Middle frontal gyrus (tissue), 1 donor: ENCODE measurements at regions not wholly inside any gene's neighbourhood (a gene's known extent, or its start where the extent isn't known, plus 50 kb on each side); places are given as distances from the start of the nearest gene placed in this dataset.

Experiments used
- DNase-seq: peaks from one replicate; pipeline ENCODE4 v3.0.0-alpha.2; 2015; ENCODE audit warnings: low spot score; ENCODE audit errors: extremely low spot score

GRCh38 chr22:27488456-27489177 is 312.9 kb downstream of the MN1 start:
- DNase-seq, result no peak

DNA sequence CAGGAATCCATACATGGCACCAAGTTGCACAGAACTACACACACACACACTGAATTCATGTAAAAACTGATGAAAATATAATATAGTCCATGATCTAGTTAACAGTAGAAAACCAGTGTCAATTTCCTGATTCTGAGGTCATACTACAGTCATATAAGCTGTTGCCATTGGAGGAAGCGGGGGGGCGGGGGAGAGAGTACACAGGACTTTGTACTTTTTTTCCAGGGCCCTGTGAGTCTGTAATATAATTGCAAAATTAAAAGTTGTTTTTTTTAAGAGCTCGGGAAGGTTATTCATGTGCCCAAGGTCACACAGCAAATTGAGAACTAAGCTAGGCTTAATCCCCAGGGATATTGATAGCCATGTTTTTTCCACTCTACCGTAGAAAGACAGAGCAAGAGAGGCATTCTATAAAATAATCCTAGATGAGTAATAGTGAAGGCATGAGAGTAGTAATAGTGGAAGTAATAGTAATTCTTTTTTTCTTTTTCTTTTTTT is 312.3 kb downstream of the MN1 start:
- DNase-seq, result no peak

- no peak for DNase-seq
These were observed 311.5 kb downstream of the MN1 start for GRCh38 chr22:27490080-27490479.

DNA sequence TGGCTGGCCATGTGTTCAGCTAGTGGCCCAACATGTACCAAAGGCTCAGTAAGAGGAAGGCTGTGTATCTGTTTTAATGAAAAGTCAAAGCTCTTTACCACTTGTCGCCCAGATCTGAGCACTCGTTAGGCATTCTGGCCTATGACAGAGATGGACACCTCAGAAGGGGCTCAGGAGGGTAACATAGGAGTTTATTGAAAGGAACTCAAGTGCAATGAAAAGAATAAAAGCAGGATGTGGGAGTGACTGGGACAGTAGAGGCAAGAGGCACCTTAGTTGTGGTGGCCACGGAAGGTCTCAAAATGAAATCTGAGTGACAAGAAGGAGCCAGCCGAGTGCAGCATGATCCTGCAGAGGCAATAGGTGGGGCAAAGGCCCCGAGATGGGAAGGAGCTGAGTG is 309.7 kb downstream of the MN1 start:
- DNase-seq, result no peak

DNA sequence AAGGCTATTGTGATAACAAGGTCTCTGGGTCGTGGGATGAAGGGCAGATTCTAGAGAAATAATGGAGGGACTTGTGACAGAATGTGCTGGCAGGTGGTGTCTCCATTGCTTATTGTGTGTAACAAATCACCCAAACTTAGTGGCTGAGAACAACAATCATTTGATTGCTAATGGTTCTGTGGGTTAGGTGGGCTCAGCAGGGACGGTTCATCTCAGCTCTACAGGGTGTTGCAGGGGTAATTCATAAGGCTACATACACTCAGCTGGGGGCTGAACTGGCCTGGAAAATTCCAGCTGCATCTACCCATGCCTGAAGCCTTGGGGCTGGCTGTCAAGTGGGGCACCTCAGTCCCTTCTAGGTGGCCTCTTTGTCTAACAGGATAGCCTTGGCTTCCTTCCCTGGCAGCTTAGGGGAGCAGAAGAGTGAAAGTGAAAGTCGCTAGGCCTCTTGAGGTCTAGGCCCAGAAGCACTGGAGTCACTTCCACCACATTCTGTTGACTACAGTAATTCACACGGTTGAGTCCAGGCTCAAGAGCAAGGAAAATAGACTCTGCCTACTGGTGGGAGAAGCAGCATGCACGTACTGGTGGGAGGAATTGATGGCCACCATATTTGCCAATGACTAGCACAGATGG is 308.9 kb downstream of the MN1 start:
- DNase-seq, result no peak

DNA sequence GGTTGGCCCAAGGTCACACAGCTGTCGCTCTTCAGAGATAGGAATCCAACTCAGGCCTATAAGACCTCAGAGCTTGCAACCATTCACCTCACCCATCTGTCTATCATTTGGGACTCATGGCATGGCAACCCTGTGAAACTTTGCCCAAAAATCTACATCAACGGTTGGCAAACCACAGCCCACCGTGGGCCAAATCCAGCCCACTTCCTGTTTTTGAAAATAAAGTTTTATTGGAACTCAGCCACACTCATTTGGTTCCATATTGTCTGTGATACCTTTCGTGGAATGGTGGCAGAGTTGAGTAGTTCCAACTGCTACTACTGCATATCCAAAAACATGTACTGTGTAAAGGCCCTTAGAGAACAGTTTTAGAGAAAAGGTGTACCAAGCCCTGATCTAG is 307.8 kb downstream of the MN1 start:
- DNase-seq, result no peak

DNA sequence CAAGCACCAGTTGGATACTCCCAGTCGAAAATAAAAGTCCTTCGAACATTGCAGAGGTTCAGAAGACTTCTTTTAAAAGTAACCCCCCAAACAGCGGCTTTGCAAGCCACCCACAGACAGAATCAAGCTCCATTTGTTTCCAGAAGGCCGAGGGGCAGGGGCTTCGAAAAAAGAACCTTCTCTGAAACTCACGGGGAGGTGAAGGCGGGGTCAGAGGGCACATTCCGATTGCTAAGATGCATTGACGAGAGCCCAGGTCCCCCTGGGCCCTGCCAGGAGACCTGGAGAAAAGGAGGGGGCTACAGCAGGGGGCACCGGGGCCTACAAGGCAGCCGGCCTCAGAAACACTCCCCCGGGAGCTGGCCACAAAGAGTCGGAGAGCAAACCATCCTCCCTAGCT is 306.8 kb downstream of the MN1 start:
- no peak for DNase-seq

- no peak for DNase-seq
These were observed 306.2 kb downstream of the MN1 start for GRCh38 chr22:27495325-27495724.

- DNase-seq, result no peak
These were observed 302.4 kb downstream of the MN1 start for GRCh38 chr22:27499121-27499520.

GRCh38 chr22:27501191-27501936 is 300.2 kb downstream of the MN1 start:
- no peak for DNase-seq

GRCh38 chr22:27502327-27502726 is 299.2 kb downstream of the MN1 start:
- DNase-seq, result no peak

GRCh38 chr22:27504360-27505253 is 296.9 kb downstream of the MN1 start:
- DNase-seq, result no peak

GRCh38 chr22:27507111-27507611 is 294.4 kb downstream of the MN1 start:
- DNase-seq, result no peak

DNA sequence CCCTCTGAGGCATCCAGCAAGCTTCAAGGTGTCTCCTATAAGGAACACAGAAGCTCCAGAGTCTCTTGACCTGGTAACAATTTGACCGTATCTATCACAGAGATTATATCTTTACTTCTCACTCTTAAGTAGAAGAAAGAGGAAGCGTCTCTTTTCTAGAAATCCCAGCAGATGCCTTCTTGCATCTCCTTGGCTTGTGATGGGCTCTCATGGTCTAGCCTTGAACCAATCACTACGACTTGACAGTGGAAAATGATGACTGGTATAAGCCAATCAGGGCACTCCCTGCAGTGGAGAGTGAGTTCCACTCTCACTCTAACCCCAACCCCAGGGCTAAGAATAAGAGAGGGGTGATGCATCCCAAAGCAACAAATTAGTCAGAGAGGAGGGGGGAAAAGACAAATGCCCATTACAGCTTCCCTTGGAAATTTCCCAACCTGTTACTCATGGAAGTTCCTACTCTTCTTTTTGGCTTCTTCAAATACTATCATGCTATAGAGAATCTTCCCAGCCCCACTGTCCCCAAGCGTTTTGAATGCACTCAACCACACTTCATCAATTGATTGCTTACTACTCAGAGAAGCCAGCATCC is 293.5 kb downstream of the MN1 start:
- DNase-seq, result no peak

DNA sequence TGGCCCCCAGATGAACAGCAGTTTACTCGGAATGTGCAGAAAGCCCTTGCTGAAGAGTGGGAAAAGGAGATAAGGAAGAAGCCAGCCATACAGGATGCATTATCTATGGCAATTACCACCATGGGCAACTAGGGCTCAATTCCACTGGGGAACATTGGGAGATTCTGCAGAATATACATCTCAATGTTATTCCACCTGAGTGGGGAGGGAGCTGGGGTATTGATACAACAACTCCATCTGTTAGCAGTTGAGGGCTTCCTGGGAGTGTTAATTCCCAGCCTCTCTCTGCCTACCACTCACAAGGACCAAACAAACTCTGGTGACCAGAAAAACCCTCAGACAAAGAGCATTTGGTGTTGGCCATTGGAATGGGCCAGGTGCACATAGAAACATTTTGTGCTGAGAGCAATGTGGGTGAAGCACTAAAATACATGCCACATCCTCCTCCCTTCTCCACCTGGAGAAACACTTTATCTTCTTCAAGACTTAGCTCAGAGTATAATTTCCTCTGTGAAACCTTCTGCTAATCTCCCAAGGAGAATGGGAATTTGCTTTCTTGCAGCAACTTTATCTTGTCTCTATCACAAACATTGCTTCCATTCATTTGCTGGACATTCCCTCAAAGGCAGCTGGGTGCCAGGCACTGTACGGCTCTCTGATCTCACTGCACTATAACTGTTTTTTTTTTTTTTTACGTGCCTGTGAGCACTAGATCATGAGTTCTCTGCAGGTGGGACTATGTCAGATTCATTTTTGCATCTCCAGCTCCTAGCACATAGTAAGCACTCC is 292.2 kb downstream of the MN1 start:
- no peak for DNase-seq

GRCh38 chr22:27510024-27510423 is 291.5 kb downstream of the MN1 start:
- DNase-seq, result no peak

GRCh38 chr22:27512283-27512761 is 289.2 kb downstream of the MN1 start:
- DNase-seq, result no peak

DNA sequence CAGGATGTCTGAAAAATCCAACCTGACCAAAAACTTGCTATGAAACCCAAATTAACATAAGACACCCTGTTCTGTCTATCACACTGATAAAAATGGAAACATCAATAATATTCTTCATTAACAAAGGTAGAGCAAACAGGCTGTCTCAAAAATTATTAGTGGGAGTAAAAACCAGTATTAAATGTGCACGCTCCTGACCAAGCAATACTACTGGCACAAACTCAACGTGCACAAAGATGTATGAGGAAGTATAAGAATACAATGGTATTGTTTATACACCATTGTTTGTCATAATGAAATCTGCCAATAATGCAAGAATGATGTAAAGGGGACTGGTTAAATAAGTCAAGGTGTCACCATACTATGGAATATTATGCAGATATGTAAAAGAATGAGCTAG is 288.5 kb downstream of the MN1 start:
- no peak for DNase-seq

GRCh38 chr22:27514601-27515523 is 286.7 kb downstream of the MN1 start:
- DNase-seq, result no peak
